Lung (tissue), 11 donors: ENCODE measurements at regions not wholly inside any gene's neighbourhood (a gene's known extent, or its start where the extent isn't known, plus 50 kb on each side); places are given as distances from the start of the nearest gene placed in this dataset.

Experiments
- ATAC-seq: fragments of 200-7000 bp; cut with Tn5 transposase; one replicate; pipeline ENCODE4 v1.9.1; 2020; ENCODE audit warnings: moderate number of reproducible peaks; ENCODE audit not compliant: insufficient read depth, low FRiP score
- DNase-seq, 3 donors: peaks; one replicate each; pipeline ENCODE4 v3.0.0-alpha.2; 2013 to 2017
- H3K27ac ChIP-seq, 2 donors: one replicate each; pipeline ENCODE4 v1.5.1; 2013; ENCODE audit warnings: mild to moderate bottlenecking in 2 of 2, moderate library complexity in 2 of 2, control low read depth in 1 of 2, inconsistent platforms in 1 of 2, low read depth in 1 of 2, low read length in 1 of 2
- H3K27me3 ChIP-seq, 3 donors: one replicate each; pipeline ENCODE4 v1.5.1; 2013; ENCODE audit warnings: low read length in 2 of 3; ENCODE audit not compliant: control insufficient read depth in 3 of 3, insufficient read depth in 3 of 3
- H3K36me3 ChIP-seq, 4 donors: one replicate each; pipeline ENCODE4 v1.5.1; 2013; ENCODE audit warnings: low read length in 4 of 4, mild to moderate bottlenecking in 1 of 4, moderate library complexity in 1 of 4; ENCODE audit not compliant: control insufficient read depth in 4 of 4, insufficient read depth in 4 of 4
- H3K4me1 ChIP-seq, 5 donors: one replicate each; pipeline ENCODE4 v1.5.1; 2013; ENCODE audit warnings: low read length in 5 of 5, mild to moderate bottlenecking in 2 of 5, moderate library complexity in 1 of 5; ENCODE audit not compliant: control insufficient read depth in 5 of 5, insufficient read depth in 5 of 5
- H3K4me3 ChIP-seq: one replicate; pipeline ENCODE4 v1.5.1; 2013; ENCODE audit warnings: mild to moderate bottlenecking, control low read depth, moderate library complexity
- H3K9ac ChIP-seq, 2 donors: one replicate each; pipeline ENCODE4 v1.5.1; 2013; ENCODE audit warnings: low read length in 2 of 2, control low read depth in 1 of 2; ENCODE audit not compliant: insufficient read depth in 1 of 2
- H3K9me3 ChIP-seq, 4 donors: one replicate each; pipeline ENCODE4 v1.5.1; 2013; ENCODE audit warnings: low read length in 3 of 4, mild to moderate bottlenecking in 1 of 4, moderate library complexity in 1 of 4; ENCODE audit not compliant: control insufficient read depth in 4 of 4, insufficient read depth in 3 of 4
- WGBS, 2 donors: extraction: QIAGEN DNeasy Blood & Tissue Kit; methylation state at CpG; one replicate each; pipeline ENCODE4 v1.1.7; 2013; 5-methylcytosine and 5-hydroxymethylcytosine counted together
- TF ChIP-seq, protein P1 (sequence below): IDR thresholded peaks from 2 replicates; pipeline ENCODE4 v1.5.1; 2012; ENCODE audit warnings: mild to moderate bottlenecking; ENCODE audit errors: control extremely low read depth, extremely low read depth
- donor health status: control.
- donor health status: control.
- donor health status: Bipolar disorder and iron deficiency.
- donor health status: healthy.
- donor health status: DM: yes; HTN: yes; CAD: no.

GRCh38 chr18:56538746-56539145 is 99.6 kb downstream of the TXNL1 start:
- Histone ChIP-seq H3K4me1 (peaks cover 0 to 3% (median 0%) of the 10 kb centered on the region in 5 donors), H3K27ac (no peak overlapping the region), H3K36me3 (no peaks in the 10 kb centered on the region), H3K27me3 (no peaks in the 10 kb centered on the region), H3K9me3 (no peaks in the 10 kb centered on the region), H3K4me3 (no peak overlapping the region), H3K9ac (no peak overlapping the region)
- DNase-seq = no peak
- TF ChIP-seq, protein P1, sequence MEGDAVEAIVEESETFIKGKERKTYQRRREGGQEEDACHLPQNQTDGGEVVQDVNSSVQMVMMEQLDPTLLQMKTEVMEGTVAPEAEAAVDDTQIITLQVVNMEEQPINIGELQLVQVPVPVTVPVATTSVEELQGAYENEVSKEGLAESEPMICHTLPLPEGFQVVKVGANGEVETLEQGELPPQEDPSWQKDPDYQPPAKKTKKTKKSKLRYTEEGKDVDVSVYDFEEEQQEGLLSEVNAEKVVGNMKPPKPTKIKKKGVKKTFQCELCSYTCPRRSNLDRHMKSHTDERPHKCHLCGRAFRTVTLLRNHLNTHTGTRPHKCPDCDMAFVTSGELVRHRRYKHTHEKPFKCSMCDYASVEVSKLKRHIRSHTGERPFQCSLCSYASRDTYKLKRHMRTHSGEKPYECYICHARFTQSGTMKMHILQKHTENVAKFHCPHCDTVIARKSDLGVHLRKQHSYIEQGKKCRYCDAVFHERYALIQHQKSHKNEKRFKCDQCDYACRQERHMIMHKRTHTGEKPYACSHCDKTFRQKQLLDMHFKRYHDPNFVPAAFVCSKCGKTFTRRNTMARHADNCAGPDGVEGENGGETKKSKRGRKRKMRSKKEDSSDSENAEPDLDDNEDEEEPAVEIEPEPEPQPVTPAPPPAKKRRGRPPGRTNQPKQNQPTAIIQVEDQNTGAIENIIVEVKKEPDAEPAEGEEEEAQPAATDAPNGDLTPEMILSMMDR = no peak
- no peak for ATAC-seq
- WGBS, 2 donors = 92 to 98% methylated on average over 2 of the region's 2 CpGs

DNA sequence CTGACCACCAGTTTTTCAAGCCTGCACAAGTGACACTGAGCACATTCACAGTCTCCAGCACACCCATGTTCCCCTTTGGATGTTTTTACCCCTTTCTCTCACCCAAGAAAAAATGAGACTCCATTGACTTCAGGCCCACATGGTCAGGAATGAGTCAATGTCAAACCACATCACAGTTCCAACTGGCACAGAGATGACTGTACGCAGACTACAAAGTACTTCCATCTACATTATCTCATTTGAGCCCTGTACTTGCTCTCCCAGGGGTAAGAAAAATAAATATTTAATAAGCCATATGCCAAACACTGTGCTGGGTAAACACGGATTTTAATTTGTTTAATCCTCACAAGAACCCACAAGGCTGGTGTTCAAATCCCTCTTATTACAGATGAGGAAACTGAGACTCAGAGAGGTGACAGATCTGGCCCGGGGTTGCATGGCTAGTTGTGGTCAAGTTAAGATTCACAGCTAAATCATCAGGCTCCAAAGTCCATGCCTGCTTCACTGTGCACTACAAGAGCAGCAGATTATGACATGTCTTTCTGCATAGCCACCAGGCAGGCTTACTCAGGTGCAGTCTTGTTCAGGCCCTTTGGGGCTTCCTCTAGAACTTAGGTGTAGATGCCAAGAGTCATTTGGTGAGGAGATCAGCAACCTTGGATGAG is 106.1 kb downstream of the TXNL1 start:
- H3K36me3 ChIP-seq = no peaks in the 10 kb centered on the region
- no peak overlapping the region for H3K4me3 ChIP-seq
- no peaks in the 10 kb centered on the region for H3K4me1 ChIP-seq
- H3K9ac ChIP-seq = no peak overlapping the region
- TF ChIP-seq, protein P1 = no peak
- DNase-seq (no peak), ATAC-seq (no peak)
- WGBS, 2 donors = 61% methylated on average over 3 of the region's 3 CpGs
- H3K27ac ChIP-seq = no peak overlapping the region
- H3K27me3 ChIP-seq = no peaks in the 10 kb centered on the region
- no peaks in the 10 kb centered on the region for H3K9me3 ChIP-seq

DNA sequence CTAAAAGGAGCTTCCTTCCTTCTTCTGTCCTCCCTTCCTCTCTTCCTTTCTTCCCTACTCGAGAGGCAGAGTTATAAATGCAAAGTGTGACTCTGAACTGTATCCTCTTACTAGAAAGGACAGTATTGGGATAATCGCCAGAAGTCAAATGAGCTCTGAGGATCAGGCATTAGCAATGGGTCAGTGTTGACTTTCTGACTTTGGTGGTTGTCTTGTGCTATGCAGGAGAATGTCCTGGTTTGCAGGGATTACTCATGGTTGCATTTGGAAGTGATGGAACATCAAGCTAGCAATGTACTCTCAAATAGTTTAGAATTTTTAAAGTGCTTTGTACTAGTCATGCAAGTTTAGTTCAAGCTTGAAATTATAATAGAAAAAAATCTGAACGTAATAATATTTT is 115.6 kb downstream of the TXNL1 start:
- Histone ChIP-seq H3K27me3 (no peaks in the 10 kb centered on the region), H3K4me3 (no peak overlapping the region), H3K9me3 (peaks cover 0 to 5% (median 1%) of the 10 kb centered on the region in 4 donors), H3K36me3 (no peaks in the 10 kb centered on the region), H3K4me1 (no peaks in the 10 kb centered on the region), H3K9ac (no peak overlapping the region), H3K27ac (no peak overlapping the region)
- no peak for ATAC-seq
- 73 to 84% methylated on average over 3 of the region's 3 CpGs for WGBS, 2 donors
- TF ChIP-seq, protein P1 = no peak
- no peak for DNase-seq

DNA sequence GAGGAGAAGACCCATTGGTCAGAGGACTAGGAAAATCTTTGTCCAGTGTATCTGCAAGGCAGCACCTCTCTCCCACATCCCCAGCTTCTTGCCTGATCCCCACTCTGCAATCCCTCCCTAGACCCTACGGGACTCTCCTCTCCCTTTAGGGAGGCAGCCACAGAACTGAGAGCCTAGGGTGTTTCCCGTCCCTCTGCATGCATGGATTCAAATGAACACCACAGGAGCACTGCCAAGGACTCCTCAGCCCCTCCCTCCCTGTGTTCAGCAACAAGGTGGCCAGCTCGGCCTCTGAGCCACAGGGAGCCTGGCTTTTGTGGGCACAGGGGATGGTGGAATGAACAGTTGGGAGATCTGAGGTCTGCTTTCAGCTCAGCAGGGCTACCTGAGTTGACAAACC is 117.1 kb downstream of the TXNL1 start:
- no peaks in the 10 kb centered on the region for H3K36me3 ChIP-seq
- ATAC-seq (no peak), DNase-seq (no peak)
- H3K4me3 ChIP-seq = no peak overlapping the region
- TF ChIP-seq, protein P1 = no peak
- no peaks in the 10 kb centered on the region for H3K27me3 ChIP-seq
- peaks cover 0 to 5% (median 1%) of the 10 kb centered on the region in 4 donors for H3K9me3 ChIP-seq
- no peak overlapping the region for H3K9ac ChIP-seq
- H3K27ac ChIP-seq = no peak overlapping the region
- WGBS, 2 donors = 85 to 93% methylated on average over 3 of the region's 3 CpGs
- no peaks in the 10 kb centered on the region for H3K4me1 ChIP-seq
